Neural progenitor cell (in vitro differentiated cells): ENCODE measurements at regions not wholly inside any gene's neighbourhood (a gene's known extent, or its start where the extent isn't known, plus 50 kb on each side); places are given as distances from the start of the nearest gene placed in this dataset.
A peak's percentile ranks its signal among the peaks of the same experiment; 100 is the strongest.

ENCODE experiments used
- DNase-seq: peaks from one replicate; pipeline ENCODE4 v3.0.0-alpha.2; 2016; ENCODE audit warnings: low spot score
- H2AFZ ChIP-seq: fragments of 200-600 bp; sonication (generic); replicated peaks from 2 replicates; pipeline ENCODE4 v1.6.1; 2016; ENCODE audit warnings: antibody characterized with exemption
- H3F3A ChIP-seq: fragments of 200-600 bp; sonication (generic); 2 replicates; pipeline ENCODE4 v1.6.1; 2016; ENCODE audit warnings: antibody characterized with exemption, low read depth
- H3K27ac ChIP-seq: fragments of 200-600 bp; sonication (generic); 2 replicates; pipeline ENCODE4 v1.5.1; 2016; ENCODE audit warnings: mild to moderate bottlenecking
- H3K27me3 ChIP-seq: fragments of 200-600 bp; sonication (generic); 2 replicates; pipeline ENCODE4 v1.6.1; 2016; ENCODE audit warnings: mild to moderate bottlenecking, moderate library complexity
- H3K36me3 ChIP-seq: fragments of 200-600 bp; sonication (generic); 2 replicates; pipeline ENCODE4 v1.5.1; 2016
- H3K4me1 ChIP-seq: fragments of 200-600 bp; sonication (generic); 2 replicates; pipeline ENCODE4 v1.6.1; 2016; ENCODE audit warnings: mixed run types
- H3K4me2 ChIP-seq: fragments of 200-600 bp; sonication (generic); 2 replicates; pipeline ENCODE4 v1.6.1; 2016
- H3K4me3 ChIP-seq: fragments of 200-600 bp; sonication (generic); 2 replicates; pipeline ENCODE4 v1.5.1; 2016
- H3K79me2 ChIP-seq: fragments of 200-600 bp; sonication (generic); 2 replicates; pipeline ENCODE4 v1.6.1; 2016; ENCODE audit warnings: low read depth
- H3K9ac ChIP-seq: fragments of 200-600 bp; sonication (generic); 2 replicates; pipeline ENCODE4 v1.6.1; 2016
- H3K9me3 ChIP-seq: fragments of 200-600 bp; sonication (generic); 2 replicates; pipeline ENCODE4 v1.5.1; 2016; ENCODE audit warnings: low read depth
- H4K20me1 ChIP-seq: fragments of 200-600 bp; sonication (generic); 2 replicates; pipeline ENCODE4 v1.6.1; 2016; ENCODE audit warnings: low read depth
- H3K27ac Mint-ChIP-seq: 3 replicates; pipeline ENCODE4 v1.8.0; 2021; ENCODE audit warnings: mixed read lengths
- H3K27me3 Mint-ChIP-seq: 2 replicates; pipeline ENCODE4 v1.8.0; 2022; ENCODE audit warnings: low read depth, mild to moderate bottlenecking, inconsistent platforms, moderate library complexity, mixed read lengths; ENCODE audit not compliant: insufficient read depth
- H3K36me3 Mint-ChIP-seq: 3 replicates; pipeline ENCODE4 v1.8.0; 2021; ENCODE audit warnings: mixed read lengths
- H3K4me1 Mint-ChIP-seq: 3 replicates; pipeline ENCODE4 v1.8.0; 2021; ENCODE audit warnings: mixed read lengths
- H3K4me3 Mint-ChIP-seq: 3 replicates; pipeline ENCODE4 v1.8.0; 2021; ENCODE audit warnings: mild to moderate bottlenecking, moderate library complexity, mixed read lengths
- H3K9me3 Mint-ChIP-seq: 3 replicates; pipeline ENCODE4 v1.8.0; 2020; ENCODE audit warnings: mixed read lengths
- EZH2 ChIP-seq: fragments of 200-600 bp; sonication (generic); IDR thresholded peaks from 2 replicates; pipeline ENCODE4 v1.6.1; 2017; ENCODE audit warnings: antibody characterized with exemption, mild to moderate bottlenecking, moderate library complexity
- EZH2phosphoT487 ChIP-seq: fragments of 200-600 bp; sonication (generic); IDR thresholded peaks from 2 replicates; pipeline ENCODE4 v1.6.1; 2017; ENCODE audit warnings: antibody characterized with exemption
- TF ChIP-seq, protein P1 (sequence below): fragments of 200-600 bp; sonication (generic); IDR thresholded peaks from 2 replicates; pipeline ENCODE4 v1.5.1; 2017; ENCODE audit warnings: antibody characterized with exemption, mild to moderate bottlenecking

DNA sequence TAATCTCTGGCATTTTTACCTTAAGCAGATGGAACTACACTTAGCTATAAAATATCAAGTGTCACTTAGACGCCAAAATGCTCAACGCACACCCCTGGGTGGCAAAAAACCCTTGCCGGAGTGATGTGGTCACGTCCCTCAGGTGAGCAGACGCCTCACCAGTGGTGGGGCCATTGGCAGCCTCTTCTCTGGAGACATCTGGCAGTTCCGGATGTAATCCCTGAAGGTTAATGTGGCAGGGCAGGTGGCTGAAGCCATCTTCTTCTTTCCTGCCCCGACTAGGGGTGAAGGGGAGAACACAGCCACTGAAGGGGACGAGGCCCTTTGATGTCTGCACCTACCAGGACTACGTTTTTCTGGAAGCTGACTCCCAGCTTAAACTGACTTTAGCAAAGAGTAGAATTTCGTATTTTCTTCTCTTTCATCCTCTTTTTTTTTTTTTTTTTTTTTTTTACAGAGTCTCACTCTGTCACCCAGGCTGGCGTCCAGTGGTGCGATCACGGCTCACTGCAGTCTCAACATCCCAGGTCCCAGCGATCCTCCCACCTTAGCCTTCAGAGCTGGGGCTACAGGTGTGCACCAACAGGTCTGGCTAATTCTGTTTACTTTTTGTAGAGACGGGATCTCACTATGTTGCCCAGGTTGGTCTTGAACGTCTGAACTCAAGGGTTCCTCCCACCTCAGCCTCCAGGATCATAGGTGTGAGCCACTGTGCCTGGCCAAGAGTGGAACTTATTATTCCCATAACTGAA is 152.1 kb downstream of the TTLL2 start:
- Histone ChIP-seq H3K27ac (no peak overlapping the region), H4K20me1 (no peaks in the 10 kb centered on the region), H3K4me3 (no peak overlapping the region), H3K79me2 (no peaks in the 10 kb centered on the region), H3K4me1 (peaks cover 37% of the 10 kb centered on the region), H3K36me3 (no peaks in the 10 kb centered on the region), H3K9ac (no peak overlapping the region), H3F3A (peaks cover 4% of the 10 kb centered on the region), H3K9me3 (no peaks in the 10 kb centered on the region), H3K27me3 (no peaks in the 10 kb centered on the region), H3K4me2 (no peak overlapping the region), H2AFZ (no peak overlapping the region)
- peaks cover 53% of the 10 kb centered on the region for H3K4me1 Mint-ChIP-seq
- TF ChIP-seq EZH2 (no peak), EZH2phosphoT487 (no peak)
- peaks cover 12% of the 10 kb centered on the region for H3K27me3 Mint-ChIP-seq
- no peak for DNase-seq
- H3K27ac Mint-ChIP-seq = no peak overlapping the region
- peaks cover 2% of the 10 kb centered on the region for H3K9me3 Mint-ChIP-seq
- peaks cover 2% of the 10 kb centered on the region for H3K36me3 Mint-ChIP-seq
- H3K4me3 Mint-ChIP-seq = no peak overlapping the region

DNA sequence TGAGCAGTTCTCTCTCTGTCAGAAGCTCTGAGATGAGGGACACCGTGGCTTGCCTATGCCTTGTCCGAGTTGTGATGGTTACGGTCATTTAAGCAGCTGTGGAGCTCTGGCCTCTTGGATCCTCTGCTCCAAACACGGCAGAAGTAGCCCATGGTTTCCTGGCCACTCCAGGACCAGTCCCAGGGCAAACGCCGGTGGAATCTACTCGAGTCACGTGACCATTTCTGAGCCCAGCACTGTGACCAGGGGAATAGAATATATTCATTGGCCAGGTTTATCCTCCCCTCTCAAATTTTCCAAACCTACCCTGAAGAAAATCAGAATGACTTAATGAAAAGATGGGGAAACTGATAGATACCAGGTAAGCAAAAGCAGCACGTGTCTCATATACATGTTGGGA is 152.8 kb downstream of the TTLL2 start:
- no peaks in the 10 kb centered on the region for H3K79me2 ChIP-seq
- no peak overlapping the region for H3K4me3 ChIP-seq
- no peak for DNase-seq
- H4K20me1 ChIP-seq = no peaks in the 10 kb centered on the region
- H3F3A ChIP-seq = peaks cover 4% of the 10 kb centered on the region
- H3K4me1 Mint-ChIP-seq = peaks cover 49% of the 10 kb centered on the region
- TF ChIP-seq, protein P1, sequence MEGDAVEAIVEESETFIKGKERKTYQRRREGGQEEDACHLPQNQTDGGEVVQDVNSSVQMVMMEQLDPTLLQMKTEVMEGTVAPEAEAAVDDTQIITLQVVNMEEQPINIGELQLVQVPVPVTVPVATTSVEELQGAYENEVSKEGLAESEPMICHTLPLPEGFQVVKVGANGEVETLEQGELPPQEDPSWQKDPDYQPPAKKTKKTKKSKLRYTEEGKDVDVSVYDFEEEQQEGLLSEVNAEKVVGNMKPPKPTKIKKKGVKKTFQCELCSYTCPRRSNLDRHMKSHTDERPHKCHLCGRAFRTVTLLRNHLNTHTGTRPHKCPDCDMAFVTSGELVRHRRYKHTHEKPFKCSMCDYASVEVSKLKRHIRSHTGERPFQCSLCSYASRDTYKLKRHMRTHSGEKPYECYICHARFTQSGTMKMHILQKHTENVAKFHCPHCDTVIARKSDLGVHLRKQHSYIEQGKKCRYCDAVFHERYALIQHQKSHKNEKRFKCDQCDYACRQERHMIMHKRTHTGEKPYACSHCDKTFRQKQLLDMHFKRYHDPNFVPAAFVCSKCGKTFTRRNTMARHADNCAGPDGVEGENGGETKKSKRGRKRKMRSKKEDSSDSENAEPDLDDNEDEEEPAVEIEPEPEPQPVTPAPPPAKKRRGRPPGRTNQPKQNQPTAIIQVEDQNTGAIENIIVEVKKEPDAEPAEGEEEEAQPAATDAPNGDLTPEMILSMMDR = no peak
- TF ChIP-seq EZH2 (no peak), EZH2phosphoT487 (no peak)
- peaks cover 2% of the 10 kb centered on the region for H3K36me3 Mint-ChIP-seq
- no peak overlapping the region for H3K4me2 ChIP-seq
- H3K9ac ChIP-seq = no peak overlapping the region
- no peaks in the 10 kb centered on the region for H3K36me3 ChIP-seq
- H3K9me3 ChIP-seq = no peaks in the 10 kb centered on the region
- H3K4me1 ChIP-seq = peaks cover 44% of the 10 kb centered on the region
- H3K27ac Mint-ChIP-seq = no peak overlapping the region
- H3K9me3 Mint-ChIP-seq = peaks cover 2% of the 10 kb centered on the region
- no peak overlapping the region for H3K4me3 Mint-ChIP-seq
- peaks cover 15% of the 10 kb centered on the region for H3K27me3 Mint-ChIP-seq
- no peak overlapping the region for H3K27ac ChIP-seq
- no peaks in the 10 kb centered on the region for H3K27me3 ChIP-seq
- H2AFZ ChIP-seq = no peak overlapping the region

GRCh38 chr6:167479301-167479700 is 154.4 kb downstream of the TTLL2 start:
- no peak for TF ChIP-seq EZH2
- Mint-ChIP-seq H3K27me3 (peaks cover 15% of the 10 kb centered on the region), H3K9me3 (peaks cover 2% of the 10 kb centered on the region), H3K36me3 (peaks cover 2% of the 10 kb centered on the region), H3K27ac (no peak overlapping the region), H3K4me1 (peaks cover 39% of the 10 kb centered on the region), H3K4me3 (no peak overlapping the region)
- Histone ChIP-seq H3K27ac (no peak overlapping the region), H3K79me2 (no peaks in the 10 kb centered on the region), H3K9me3 (no peaks in the 10 kb centered on the region), H4K20me1 (no peaks in the 10 kb centered on the region), H3F3A (peaks cover 4% of the 10 kb centered on the region), H3K4me1 (peaks cover 44% of the 10 kb centered on the region), H3K36me3 (no peaks in the 10 kb centered on the region), H3K27me3 (no peaks in the 10 kb centered on the region), H3K4me2 (no peak overlapping the region), H2AFZ (no peak overlapping the region), H3K9ac (no peak overlapping the region), H3K4me3 (no peak overlapping the region)
- DNase-seq = no peak

DNA sequence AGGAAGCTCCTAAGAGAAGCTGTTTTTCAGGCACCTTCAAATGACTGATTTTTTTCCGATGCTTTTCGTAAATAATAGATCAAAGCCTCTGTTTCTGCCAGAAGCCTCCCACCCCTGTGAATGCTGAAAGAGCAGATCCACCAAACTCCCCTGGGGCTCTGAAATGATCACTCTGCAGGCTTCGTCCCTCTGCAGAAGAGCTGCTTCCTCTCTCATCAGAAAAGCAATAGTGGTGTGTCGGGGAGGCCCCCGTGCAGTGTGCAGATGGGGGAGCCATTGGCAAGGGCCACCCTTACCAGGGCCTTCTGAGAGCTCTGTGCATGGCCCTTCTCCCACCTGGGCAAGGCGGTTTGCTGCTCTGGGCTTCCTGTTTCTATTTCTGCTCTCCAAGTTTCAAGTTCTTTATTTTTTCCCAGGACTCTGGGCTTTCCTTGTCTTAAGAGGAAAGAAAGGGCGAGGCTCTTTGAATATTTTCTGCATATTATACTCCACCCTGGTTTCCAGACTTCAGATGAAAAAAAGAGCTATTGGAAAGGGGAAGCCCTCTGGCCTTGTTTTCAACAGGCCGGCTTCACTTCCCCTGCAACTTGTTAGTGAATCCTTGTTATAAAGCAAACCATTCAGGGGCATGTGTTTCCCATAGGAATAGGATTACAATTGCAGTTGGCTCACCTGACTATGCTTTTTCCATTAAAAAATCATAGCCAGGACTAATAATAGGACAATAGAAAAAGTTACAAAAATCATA is 155.2 kb downstream of the TTLL2 start:
- Histone ChIP-seq H3K4me3 (no peak overlapping the region), H3K4me1 (peaks cover 44% of the 10 kb centered on the region), H3K9ac (no peak overlapping the region), H3K79me2 (no peaks in the 10 kb centered on the region), H3K27ac (no peak overlapping the region), H3K36me3 (no peaks in the 10 kb centered on the region), H4K20me1 (no peaks in the 10 kb centered on the region), H3K27me3 (no peaks in the 10 kb centered on the region), H3K4me2 (peak overlapping the region; percentile 35), H2AFZ (peak overlapping the region; percentile 76), H3F3A (peaks cover 4% of the 10 kb centered on the region), H3K9me3 (no peaks in the 10 kb centered on the region)
- H3K4me3 Mint-ChIP-seq = no peak overlapping the region
- peaks cover 15% of the 10 kb centered on the region for H3K27me3 Mint-ChIP-seq
- H3K4me1 Mint-ChIP-seq = peaks cover 39% of the 10 kb centered on the region
- H3K27ac Mint-ChIP-seq = peak overlapping the region; percentile 70
- peaks cover 2% of the 10 kb centered on the region for H3K36me3 Mint-ChIP-seq
- H3K9me3 Mint-ChIP-seq = peaks cover 2% of the 10 kb centered on the region
- DNase-seq = no peak
- TF ChIP-seq EZH2 = no peak
- TF ChIP-seq, protein P1 = no peak
- TF ChIP-seq EZH2phosphoT487 = no peak
